Effector CD8-positive, alpha-beta T cell (primary cell): ENCODE measurements at regions not wholly inside any gene's neighbourhood (a gene's known extent, or its start where the extent isn't known, plus 50 kb on each side); places are given as distances from the start of the nearest gene placed in this dataset.
"Not testable (repeated sequence)": the region's sequence is repeated elsewhere in the genome, so short reads cannot be mapped to it uniquely, and the experiment has no call there.

Experiments
- DNase-seq: peaks from one replicate; lab custom pipeline; 2025; lab: John Stamatoyannopoulos, UW

DNA sequence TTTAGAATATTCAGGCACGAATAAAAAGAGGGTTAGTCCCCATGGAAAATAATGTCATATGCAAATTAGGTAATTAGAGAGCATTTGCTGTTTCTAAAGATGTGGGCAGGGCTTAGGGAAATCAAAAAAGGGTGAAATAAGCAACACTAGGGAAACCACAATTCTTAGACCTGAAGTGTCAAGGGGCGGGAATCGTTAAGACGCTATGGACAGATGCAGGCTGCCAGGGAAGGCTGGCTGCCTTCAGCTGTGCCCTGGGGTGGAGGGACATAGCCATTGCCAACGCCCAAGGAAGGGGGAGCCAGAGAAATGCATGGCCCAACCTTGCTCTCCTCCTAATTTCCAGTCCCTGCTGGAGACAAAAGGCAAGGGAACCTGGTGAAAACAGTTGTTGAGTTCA lies 141.7 kb upstream of the PROK2 start:
- DNase-seq = no peak

DNA sequence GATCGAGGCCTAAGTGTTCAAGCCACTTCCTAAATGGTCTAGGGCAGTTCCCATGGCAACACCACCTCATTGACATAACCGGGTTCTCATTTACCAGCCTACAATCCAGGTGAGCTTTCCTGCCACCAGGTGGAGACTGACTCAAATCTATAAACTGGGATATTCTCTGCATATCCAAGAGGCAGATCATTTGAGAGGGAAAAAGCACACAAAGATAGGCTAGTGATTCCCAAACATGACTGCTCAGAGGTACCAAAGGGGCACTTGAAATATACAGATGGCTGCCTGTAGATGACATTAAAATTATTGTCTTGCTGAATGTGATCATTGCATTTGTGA lies 141.3 kb upstream of the PROK2 start:
- no peak for DNase-seq

DNA sequence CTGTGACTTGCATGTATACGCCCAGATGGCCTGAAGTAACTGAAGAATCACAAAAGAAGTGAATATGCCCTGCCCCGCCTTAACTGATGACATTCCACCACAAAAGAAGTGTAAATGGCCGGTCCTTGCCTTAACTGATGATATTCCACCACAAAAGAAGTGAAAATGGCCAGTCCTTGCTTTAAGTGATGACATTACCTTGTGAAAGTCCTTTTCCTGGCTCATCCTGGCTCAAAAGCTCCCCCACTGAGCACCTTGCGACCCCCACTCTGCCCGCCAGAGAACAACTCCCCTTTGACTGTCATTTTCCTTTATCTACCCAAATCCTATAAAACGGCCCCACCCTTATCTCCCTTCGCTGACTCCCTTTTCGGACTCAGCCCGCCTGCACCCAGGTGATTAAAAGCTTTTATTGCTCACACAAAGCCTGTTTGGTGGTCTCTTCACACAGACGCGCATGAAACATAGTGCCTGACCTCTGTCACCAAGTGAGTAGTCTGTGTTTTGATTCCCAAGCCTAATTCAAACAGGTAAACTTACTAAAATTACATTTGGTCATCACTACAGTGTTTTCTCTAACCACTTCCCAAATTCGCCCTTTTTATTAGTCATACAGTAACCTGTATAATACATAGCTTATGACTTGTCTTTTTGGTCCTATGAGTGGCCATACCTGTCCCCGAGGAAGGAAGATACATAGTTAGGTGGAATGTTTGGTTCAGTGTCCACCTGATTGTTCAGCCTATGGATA lies 140.7 kb upstream of the PROK2 start:
- not testable (repeated sequence) for DNase-seq

DNA sequence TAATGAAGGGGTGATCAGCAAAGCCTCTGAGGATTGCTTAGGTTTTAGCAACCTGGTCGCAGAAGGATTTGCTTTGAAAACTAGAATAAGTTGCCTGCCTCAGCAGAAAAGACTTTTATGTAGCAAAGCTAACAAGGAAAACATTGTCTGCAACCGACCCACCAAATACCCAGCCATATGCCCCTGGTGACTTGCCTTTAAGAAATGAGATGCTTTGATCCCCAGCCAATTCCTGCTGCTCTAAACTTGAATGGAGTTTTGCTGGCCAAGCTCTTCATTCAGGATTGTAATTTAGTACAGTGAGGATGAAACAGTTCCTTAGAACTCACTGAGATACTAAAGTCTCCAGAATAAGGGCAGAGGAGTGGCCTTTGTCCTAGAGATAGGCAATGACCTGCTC lies 139.8 kb upstream of the PROK2 start:
- no peak for DNase-seq

DNA sequence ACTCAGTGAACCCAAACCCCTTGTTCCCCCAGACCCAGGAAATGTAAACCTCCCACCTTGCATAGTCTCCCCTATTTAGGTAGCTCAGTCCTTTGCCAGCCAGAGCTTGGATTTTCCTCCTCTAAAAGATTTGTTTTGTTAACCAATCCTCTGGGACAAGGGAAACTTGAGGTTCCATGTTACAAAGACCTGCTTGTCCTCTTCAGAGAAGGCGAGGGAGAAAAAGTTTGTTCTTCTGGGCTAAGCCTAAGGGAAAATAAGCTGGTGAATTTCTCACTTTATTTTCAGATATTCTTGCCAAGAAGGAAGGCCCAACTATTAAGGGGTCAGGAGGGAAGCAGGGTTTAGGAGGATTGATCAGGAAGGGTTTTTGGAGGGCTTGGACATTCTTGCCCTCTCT lies 136.1 kb upstream of the PROK2 start:
- no peak for DNase-seq

DNA sequence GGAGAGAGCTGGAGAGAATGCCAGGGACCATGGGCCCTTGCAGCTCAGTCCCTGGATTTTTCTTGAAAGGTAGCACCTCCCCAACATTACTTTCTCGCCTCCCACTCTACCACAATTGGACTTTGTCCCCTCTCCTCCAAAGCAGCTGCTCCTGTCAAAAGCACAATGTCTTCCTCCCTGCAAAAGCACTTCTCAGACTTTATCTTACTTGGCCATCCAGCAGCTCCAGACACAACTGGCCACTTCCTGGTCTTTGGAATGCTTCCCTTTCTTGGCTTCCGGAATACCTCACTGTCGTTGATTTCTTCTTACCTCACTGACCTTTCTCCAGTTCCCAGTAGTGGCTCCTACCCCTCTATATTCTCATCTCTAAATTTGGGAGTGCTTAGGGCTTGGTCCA lies 134.6 kb upstream of the PROK2 start:
- DNase-seq = no peak

DNA sequence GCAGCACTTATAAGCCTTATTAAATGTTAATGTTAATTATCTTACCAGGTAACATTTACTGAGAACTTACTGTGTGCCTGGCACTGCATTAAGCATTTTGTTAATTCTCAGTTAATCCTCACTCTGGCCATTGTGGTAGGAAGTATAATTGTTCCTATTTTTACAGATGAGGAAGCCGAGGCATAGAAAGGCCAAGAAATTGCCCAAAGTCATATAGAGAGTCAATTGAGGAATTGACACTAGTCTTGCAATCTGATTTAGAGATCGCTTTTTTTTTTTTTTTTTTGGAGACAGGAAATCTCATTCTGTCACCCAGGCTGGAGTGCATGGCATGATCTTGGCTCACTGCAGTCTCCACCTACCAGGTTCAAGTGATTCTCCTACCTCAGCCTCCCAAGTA lies 132.6 kb upstream of the PROK2 start:
- no peak for DNase-seq

DNA sequence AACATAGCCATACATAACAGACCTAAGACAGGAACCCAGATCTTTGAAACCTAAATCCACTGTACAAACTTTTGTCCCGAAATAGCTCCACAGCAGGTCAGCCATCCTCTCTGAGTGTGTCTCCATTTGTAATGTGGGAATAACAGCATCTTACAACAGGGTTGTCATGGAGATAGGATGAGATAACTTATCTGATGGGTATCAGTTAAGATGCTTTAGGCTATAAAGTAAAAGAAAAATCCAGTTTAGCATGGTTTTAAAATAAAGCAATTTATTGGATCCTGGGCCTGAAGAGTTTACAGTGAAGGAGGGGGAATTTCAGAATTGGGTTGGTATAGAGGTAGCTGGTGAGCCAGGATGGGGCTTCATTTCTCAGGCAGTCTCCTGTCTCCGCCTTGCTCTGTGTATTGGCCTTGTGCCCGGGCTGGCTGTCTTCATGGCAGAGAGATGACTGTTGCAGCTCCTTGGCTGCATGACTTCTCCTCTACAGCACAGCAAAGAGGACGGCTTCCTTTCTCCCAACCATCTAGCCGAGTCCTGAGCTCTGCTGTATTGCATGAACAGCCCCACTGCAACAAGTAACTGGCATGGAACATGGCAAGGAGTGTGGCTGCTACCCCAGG lies 131.9 kb upstream of the PROK2 start:
- no peak for DNase-seq

DNA sequence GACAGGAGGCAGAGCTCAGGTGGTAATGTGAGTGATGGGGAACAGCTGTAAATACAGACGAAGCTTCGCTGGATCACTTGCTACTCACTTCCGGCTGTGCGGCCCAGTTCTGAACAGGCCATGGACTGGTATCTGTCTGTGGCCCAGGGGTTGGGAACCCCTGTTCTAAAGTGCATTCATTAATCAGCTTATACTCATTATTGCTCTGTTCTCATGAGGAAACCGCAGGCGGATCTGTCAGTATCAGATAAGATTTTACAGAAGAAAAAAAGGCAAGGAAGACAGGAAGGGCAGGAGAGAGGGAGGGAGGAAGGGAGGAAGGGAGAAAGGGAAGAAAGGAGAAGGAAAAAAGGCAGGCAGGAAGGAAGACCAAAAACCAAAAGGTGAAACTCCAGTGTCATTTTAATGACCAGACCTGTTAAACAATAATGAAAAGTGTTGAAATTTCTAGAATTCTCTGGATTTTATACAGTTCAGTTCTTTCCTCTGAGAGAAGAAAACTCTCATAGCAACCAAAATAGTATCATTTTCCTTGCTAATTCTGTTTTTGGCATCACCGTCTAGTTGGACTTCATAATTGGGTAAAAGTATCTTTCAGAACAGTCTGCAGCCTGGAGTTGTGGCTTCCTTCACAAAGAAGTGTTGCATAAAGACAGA lies 128.0 kb upstream of the PROK2 start:
- no peak for DNase-seq

DNA sequence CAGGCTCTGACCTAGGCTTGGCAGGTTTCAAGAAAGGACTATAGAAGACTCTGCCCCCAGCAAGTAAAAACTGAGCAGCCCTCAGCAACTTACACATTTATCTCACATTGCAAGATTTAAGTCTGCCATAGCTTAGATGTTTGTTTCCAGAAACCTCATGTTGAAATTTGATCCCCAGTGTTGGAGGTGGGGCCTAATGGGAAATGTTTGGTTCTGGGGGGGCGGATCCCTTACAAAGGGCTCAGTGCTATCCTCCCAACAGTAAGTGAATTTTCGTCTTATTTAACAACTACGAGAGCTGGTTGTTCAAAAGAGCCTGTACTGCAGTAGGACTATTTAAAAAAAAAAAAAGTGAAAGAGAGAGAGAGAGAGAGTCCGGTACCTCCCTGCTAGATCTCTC lies 125.2 kb upstream of the PROK2 start:
- DNase-seq = no peak

DNA sequence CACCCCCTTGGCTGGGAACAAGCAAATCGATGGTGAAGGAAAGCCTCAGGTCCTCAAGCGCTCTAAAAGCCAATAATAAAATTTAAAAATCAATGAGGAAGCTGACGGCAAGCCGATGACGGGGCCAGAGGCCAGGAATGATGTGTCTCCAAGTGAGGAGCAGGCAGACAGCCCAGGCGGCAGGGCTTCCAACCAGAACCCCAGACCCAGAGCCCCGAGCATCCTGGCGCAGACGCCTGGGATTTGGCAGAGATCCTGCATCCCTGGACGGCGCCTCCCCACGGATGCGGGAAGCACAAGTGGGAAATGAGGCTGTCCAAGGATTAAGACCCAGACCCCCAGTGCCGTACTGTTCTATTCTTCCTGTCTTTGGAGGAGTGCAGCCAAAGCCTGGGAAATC lies 123.0 kb upstream of the PROK2 start:
- DNase-seq = no peak

DNA sequence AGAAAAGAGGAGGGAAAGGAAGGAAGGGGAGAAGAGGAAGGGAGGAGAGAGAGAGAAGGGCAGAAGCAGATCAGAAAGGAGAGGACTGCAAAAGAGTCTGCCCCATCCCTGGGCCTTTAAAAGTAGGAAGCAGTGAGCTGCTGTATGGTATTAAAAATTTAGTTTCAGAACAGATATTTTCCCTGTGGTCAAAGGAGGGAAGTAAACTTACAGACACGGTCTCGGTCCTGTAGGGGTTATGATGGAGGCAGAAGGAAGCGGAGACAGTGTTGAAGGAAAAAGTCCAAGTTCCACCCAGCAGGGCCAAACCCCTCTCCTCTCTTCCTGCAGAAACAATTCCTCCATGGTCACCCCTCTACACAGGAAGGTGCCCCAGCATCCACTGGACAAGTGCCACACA lies 122.0 kb upstream of the PROK2 start:
- DNase-seq = no peak

DNA sequence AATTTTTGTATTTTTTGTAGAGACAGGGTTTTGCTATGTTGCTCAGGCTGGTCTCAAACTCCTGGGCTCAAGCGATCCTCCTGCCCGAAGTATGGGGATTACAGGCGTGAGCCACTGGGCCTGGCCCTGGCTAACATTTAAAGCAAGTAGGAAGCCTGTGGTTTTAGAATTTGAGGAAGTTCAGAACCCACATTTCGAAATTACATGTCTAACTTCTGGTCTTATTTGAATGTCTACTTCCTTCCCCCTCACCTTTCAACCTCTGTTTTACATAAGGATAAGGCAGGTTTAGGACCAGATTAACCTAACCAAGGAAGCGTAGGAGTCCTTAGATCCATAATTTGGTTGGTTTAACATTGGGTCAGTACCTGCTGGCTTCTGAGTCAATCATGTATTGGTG lies 120.5 kb upstream of the PROK2 start:
- DNase-seq = no peak

DNA sequence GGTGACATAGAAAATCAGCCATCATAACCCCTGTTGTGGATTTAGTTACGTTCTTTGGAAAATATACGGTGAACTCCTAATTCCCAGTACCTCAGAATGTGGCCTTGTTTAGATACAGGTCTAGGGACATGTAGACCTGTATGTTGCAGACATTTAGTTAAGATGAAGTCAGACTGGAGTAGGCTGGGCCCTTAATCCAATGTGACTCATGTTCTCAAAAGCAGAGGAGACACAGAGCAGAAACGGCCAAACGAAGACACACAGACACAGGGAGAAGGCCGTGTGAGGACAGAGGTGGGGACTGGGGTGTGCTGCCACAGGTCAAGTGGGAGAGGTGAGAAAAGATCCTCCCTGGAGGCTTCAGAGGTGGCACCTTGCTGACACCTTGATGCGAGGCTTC lies 119.0 kb upstream of the PROK2 start:
- DNase-seq = no peak

DNA sequence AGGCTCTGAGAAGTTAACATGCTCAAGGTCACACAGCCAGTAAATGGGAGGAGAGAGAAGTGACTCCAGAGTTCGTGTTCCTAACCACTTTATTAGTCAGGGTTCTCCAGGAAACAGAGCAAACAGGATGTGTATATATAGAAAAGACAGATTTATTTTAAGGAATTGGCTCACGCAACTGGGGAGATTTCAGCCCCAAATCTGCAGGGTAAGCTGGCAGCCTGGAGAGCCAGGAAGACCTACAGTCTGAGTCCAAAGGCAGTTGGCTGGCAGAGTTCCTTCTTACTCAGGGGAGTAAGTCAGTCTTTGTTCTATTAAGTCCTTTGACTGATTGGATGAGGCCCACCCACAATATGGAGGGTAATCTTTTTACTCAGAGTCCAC lies 118.2 kb upstream of the PROK2 start:
- no peak for DNase-seq

DNA sequence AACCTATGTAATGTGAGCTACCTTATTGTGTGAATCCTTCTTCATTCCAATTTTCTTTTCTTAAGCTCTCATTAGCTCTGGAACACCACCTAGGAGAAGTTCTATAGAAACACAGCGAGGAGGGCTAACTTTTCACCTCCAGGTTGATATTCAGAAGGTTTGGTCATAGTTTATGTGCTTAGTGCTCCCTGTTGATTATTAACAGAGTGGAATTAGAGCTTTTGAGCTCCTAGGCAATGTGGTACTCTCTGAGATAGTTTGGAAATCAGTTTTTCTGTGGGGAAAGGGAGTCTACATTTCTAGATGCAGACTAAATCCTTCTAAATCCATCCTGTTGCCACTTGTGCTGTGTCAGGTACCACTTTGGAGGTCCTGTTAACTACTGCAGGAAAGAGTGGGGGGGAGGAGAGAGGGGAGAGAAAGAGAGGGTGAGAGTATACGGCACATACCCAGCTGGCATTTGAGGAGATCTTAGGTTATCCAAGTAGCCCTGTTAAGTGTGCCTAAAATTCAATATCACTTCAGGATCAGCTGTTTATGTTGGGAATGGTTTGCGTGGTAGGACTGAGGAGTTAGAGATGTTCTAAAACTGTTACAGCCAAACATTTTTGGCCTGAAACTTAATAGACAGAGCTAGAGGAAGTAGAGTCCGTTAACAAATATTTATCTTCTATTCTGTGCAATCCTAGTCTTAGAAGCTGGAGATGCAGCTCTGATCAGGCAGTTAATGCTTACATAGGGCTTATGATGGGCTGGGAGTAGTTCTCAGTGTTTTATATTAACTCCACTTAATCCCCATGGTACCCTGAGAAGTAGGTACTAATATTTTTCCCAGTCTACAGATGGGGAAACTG lies 117.5 kb upstream of the PROK2 start:
- DNase-seq = no peak

DNA sequence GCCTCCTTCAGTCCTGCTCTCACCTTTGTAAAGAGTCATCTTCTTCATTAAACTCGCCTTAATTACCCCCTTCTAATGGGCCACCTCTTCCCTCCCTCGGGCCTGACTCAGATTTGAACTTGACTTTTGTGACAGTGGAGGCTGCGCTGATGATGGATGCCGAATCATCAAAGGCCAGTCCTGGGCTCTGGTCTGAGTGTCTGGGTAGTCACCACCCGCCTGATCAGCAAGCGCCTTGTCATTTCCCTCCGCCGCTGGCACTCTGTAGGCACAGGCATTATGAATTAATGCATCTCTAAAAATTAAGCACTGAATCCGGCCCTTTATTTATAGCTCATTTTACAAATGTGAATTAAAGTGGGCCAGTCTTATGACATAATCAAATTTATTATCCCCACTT lies 116.7 kb upstream of the PROK2 start:
- DNase-seq = no peak

DNA sequence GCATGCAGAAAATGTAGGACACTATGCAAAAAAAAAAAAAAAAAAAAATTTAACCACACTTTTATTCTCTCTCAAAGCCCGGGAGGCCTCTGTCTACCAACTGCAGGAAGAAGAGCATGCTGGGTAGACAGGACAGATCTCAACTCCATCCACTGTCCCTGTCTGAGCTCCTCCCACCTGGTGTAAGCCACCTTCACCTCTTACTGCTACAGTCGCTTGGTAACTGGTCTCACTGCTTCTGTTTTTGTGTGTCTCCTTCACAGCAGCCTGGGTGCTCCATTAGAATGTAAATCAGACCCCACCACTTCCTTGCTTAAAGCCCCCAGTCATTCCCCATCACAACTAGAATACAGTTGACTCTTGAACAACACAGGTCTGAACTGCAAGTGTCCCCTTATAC lies 115.1 kb upstream of the PROK2 start:
- no peak for DNase-seq

DNA sequence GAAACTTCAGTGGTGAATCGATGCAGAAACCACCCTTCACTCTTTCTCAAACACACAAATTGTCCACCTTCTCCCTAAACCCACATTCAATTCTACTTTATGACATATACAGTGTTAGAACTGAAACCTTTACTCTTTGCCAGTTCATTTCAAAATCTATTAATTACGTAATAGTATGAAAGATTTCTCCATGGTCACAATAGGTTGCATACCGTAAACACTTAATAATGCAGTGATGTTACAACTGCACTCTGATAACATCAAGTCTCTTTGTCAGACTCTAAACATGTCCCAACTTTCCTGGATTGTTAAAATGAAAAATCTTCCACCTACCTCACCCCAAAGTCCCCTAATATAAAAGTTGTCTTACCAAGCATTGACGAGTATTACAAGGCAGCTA lies 111.8 kb upstream of the PROK2 start:
- no peak for DNase-seq

DNA sequence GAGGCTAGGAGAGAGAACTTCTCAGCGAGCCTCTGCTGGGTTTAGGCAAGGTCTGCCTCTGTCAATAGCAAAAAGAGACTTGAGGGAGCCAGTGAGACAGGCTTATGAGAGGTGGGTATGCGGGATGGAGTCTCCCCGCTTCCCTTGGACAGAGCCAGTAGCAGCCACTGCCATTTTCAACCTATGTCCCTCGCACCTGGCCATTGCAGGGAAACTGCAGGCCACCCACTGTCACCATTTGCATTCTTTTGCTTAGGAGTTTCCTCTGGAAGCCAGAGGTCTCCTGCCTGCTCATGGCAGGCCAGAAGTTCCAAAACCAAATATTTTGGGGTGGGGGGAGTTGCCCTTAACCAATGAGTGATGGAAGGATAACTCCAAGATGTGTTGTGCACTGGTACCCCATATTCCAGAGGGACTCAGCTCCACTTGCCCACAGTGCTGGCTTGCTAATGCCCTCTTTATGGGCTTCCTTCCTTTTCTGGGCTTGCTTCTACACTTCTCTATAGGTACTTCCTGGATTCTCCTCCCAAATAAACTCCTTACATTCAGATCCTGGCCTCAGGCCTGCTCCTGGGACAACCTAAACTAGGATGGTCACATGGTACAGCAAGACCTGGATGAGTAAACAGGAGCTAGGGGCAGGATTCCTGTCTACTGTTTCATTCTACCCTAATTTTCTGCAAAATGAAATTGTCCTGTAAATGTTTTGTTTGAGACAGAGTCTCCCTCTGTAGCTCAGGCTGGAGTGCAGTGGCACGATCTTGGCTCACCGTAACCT lies 108.9 kb upstream of the PROK2 start:
- DNase-seq = no peak

DNA sequence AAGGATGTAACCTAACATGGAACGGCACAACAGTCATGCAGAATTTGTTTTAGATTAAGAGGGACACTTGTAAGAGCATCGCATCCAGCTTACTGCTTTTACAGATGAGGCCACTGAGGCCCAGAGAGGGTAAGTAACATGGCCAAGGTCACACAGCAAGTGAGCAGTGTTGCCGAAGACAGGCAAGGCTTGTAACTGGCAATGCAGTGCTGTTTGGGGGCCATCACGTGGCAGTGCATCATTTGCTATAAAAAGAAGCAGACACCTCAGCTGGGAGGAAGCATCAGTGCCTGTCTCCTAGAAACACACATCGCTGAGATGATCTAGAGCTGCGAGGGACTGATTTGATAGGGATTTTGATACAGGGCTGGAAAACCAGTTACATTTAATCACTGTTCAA lies 108.2 kb upstream of the PROK2 start:
- no peak for DNase-seq

DNA sequence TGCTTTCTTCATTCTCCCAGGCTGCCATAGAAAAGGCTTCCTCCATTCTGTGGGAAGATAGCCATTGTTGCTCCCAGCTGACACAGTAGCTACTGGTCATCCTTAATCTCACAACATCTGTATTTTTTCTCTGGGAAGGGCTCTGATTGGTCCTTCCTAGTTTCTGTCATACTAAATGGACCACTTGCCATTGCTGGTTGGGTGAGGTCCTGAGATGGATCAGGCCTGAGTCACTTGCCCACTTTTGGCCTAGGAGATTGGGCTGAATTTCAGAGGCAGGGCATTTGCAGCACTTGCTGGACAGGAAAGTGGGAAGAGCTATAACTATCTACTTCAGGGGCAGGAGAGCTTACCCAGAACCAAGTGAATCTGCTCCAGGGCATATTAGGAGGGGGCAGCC lies 106.5 kb upstream of the PROK2 start:
- no peak for DNase-seq
